ENCODE measurements at regions not wholly inside any gene's neighbourhood (a gene's known extent, or its start where the extent isn't known, plus 50 kb on each side); places are given as distances from the start of the nearest gene placed in this dataset.

DNA sequence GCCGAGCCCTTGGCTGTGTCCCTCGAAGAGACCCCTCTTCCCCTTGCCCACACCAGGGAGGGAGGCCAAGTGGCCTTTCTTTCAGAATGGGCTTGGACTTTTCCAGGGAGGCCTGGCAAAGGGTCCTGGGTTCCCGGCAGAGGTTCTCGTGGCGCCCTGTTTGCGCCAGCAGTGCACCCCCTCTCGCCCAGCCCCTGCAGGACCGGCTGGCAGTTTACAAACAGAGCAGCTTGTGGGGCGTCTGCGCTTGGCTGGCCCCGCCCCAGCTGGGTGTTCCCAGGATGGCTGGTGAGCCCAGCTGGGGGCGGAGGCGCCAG is 137.8 kb upstream of the CIBAR2 start:
- Histone ChIP-seq H3K36me3 (ENCODE audit: control insufficient read depth in 2 of 2, extremely low read depth in 1 of 2, insufficient read depth in 2 of 2, low read length in 2 of 2) (no peaks in the 10 kb centered on the region), H3K4me2 (ENCODE audit: control insufficient read depth, extremely low read depth, insufficient read depth, low read depth, low read length) (no peak overlapping the region), H2AFZ (ENCODE audit: control insufficient read depth, low read length) (no peak overlapping the region), H3K9ac (ENCODE audit: control insufficient read depth, extremely low read depth, insufficient read depth, low read length) (no peak overlapping the region), H3K9me1 (ENCODE audit: control insufficient read depth, extremely low read depth, insufficient read depth, low read length) (no peaks in the 10 kb centered on the region), H3K4me1 (ENCODE audit: control insufficient read depth, extremely low read depth, insufficient read depth, low read length) (no peaks in the 10 kb centered on the region), H3K79me2 (ENCODE audit: control insufficient read depth, insufficient read depth, low read length) (no peaks in the 10 kb centered on the region), H3K27ac (ENCODE audit: control insufficient read depth, insufficient read depth, low read length) (no peak overlapping the region), H3K4me3 (ENCODE audit: control insufficient read depth in 2 of 3, extremely low read depth in 1 of 3, insufficient read depth in 2 of 3, low read depth in 1 of 3, low read length in 3 of 3) (no peak overlapping the region), H3K9me3 (ENCODE audit: control insufficient read depth, low read depth, low read length) (no peaks in the 10 kb centered on the region), H3K27me3 (ENCODE audit: control insufficient read depth, extremely low read depth, insufficient read depth, low read length) (peaks cover 5% of the 10 kb centered on the region), H4K20me1 (ENCODE audit: control insufficient read depth, extremely low read depth, insufficient read depth, low read length) (peaks cover 6% of the 10 kb centered on the region)
- dilution Hi-C loops (cut with MboI; ENCODE audit: extremely low pct_ligation_motif_present, low sequenced_read_pairs) = no loop called here
- FAIRE-seq (no peak), DNase-seq (ENCODE audit: low read depth, low spot score) (no peak)
- TF ChIP-seq CTCF (optimal IDR thresholded peaks at IDR 0.05 in 1 of 3, IDR thresholded peaks at IDR 0.05 in 1 of 3, conservative IDR thresholded peaks at IDR 0.05 in 1 of 3; ENCODE audit: extremely low read depth in 1 of 3, insufficient read depth in 2 of 3, low read length in 3 of 3) (no peak), EZH2 (IDR thresholded peaks at IDR 0.05; ENCODE audit: low read length) (no peak)

GRCh38 chr16:85250609-85251223 is 138.4 kb upstream of the CIBAR2 start:
- Histone ChIP-seq H4K20me1 (ENCODE audit: control insufficient read depth, extremely low read depth, insufficient read depth, low read length) (peaks cover 6% of the 10 kb centered on the region), H3K36me3 (ENCODE audit: control insufficient read depth in 2 of 2, extremely low read depth in 1 of 2, insufficient read depth in 2 of 2, low read length in 2 of 2) (no peaks in the 10 kb centered on the region), H3K4me3 (ENCODE audit: control insufficient read depth in 2 of 3, extremely low read depth in 1 of 3, insufficient read depth in 2 of 3, low read depth in 1 of 3, low read length in 3 of 3) (no peak overlapping the region), H3K4me2 (ENCODE audit: control insufficient read depth, extremely low read depth, insufficient read depth, low read depth, low read length) (no peak overlapping the region), H3K79me2 (ENCODE audit: control insufficient read depth, insufficient read depth, low read length) (no peaks in the 10 kb centered on the region), H3K9me3 (ENCODE audit: control insufficient read depth, low read depth, low read length) (no peaks in the 10 kb centered on the region), H3K9me1 (ENCODE audit: control insufficient read depth, extremely low read depth, insufficient read depth, low read length) (no peaks in the 10 kb centered on the region), H2AFZ (ENCODE audit: control insufficient read depth, low read length) (no peak overlapping the region), H3K27me3 (ENCODE audit: control insufficient read depth, extremely low read depth, insufficient read depth, low read length) (peaks cover 5% of the 10 kb centered on the region), H3K9ac (ENCODE audit: control insufficient read depth, extremely low read depth, insufficient read depth, low read length) (no peak overlapping the region), H3K4me1 (ENCODE audit: control insufficient read depth, extremely low read depth, insufficient read depth, low read length) (no peaks in the 10 kb centered on the region), H3K27ac (ENCODE audit: control insufficient read depth, insufficient read depth, low read length) (no peak overlapping the region)
- TF ChIP-seq CTCF (optimal IDR thresholded peaks at IDR 0.05 in 1 of 3, IDR thresholded peaks at IDR 0.05 in 1 of 3, conservative IDR thresholded peaks at IDR 0.05 in 1 of 3; ENCODE audit: extremely low read depth in 1 of 3, insufficient read depth in 2 of 3, low read length in 3 of 3) (no peak), EZH2 (IDR thresholded peaks at IDR 0.05; ENCODE audit: low read length) (no peak)
- DNase-seq (ENCODE audit: low read depth, low spot score) (no peak), FAIRE-seq (no peak)
- dilution Hi-C loops (cut with MboI; ENCODE audit: extremely low pct_ligation_motif_present, low sequenced_read_pairs) = no loop called here
